GM19372 (cell line): ENCODE measurements at regions not wholly inside any gene's neighbourhood (a gene's known extent, or its start where the extent isn't known, plus 50 kb on each side); places are given as distances from the start of the nearest gene placed in this dataset.

Experiments
- ATAC-seq: cut with Tn5 transposase; IDR thresholded peaks from one replicate; pipeline ENCODE4 v1.9.1; 2021; ENCODE audit warnings: mild to moderate bottlenecking, low read depth, moderate library complexity; ENCODE audit not compliant: unreplicated experiment

GRCh38 chr2:12073217-12073852, 326.9 kb downstream of the LPIN1 start:
- ATAC-seq: no peak

DNA sequence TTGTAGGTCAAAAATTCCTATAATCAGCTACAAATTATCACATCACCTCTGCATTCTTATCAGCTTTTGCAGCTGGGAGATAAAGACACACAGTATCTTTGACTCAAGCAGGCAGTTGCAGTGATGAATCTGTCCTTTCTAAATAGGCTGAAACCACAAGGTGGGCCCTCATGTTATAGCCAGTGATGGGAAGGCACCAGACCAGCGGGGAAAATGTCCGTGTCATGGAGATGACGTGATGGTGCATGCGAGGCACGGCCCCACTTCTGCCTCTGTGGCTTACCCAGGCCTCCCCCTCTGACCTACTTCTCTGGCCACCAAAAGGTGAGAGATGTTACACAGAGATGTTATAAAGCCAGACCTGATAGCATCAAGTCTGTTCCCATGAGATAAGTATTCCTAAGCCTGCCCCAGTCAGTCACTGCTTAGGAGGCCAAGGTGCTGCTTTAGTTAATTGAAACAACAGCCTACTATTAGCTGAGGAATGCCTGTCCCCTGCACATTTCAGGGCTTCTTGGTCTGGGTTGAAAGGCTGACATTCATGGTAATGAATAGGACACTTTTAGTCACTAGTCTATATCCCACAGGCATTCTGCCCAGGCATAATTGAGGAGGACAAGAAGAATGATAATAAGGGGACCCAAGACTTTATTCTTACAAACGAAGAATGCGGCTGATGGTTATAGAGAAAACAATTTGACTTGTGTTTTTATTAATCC, 327.9 kb downstream of the LPIN1 start:
- ATAC-seq: no peak

DNA sequence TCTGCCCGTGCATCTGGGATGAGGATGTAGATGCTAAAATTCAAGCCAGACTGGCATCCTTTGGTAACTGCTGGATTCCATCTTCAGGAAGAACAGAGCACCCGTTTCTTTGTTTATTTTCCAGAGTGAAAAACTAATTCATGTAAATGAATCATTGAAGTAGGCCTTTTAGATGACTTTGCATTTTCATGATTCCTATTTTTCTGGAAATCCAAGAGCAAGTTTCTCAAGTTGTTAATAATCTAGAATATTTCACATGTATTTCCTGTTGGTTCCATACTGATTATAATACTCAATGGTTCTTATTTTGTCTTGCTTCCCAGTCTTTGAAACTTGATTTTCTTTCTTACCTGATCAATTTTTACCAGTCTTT, 328.4 kb downstream of the LPIN1 start:
- ATAC-seq: no peak

DNA sequence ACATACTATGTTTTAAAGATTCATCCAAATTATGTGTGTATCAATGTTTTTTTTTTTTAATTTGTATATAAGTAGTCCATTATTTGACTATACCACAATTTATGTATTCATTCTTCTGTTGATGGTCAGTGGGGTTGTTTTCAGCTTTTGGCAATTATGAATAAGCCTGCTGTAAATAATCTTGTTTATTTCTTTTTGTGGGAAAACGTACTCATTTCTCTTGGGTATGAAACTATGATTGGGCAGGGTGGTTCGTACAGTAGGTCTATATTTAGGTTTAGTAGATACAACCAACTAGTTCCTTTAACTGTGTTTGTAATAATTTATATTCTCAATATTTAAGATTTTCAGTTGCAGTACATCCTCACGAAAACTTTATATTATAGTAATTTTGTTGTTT, 329.2 kb downstream of the LPIN1 start:
- no peak for ATAC-seq

- no peak for ATAC-seq
These were observed 330.4 kb downstream of the LPIN1 start for GRCh38 chr2:12076810-12077209.

DNA sequence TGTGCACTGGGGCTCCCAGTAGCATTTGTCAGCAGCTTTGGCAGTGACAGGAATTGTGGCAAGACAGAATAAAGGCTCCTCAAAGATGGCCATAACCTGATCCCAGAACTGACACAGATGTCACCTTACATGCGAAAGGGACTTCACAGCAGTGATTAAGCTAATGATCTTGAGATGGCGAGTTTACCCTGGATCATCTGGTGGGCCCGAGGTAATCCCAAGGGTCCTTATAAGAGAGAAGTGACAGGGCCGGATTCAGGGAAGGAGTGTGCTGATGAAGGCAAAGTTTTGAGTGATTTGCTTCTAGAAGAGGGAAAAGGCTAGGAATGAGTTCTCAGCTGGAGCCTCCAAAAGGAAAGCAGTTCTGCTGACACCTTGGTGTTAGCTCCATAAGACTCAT, 333.9 kb downstream of the LPIN1 start:
- no peak for ATAC-seq

DNA sequence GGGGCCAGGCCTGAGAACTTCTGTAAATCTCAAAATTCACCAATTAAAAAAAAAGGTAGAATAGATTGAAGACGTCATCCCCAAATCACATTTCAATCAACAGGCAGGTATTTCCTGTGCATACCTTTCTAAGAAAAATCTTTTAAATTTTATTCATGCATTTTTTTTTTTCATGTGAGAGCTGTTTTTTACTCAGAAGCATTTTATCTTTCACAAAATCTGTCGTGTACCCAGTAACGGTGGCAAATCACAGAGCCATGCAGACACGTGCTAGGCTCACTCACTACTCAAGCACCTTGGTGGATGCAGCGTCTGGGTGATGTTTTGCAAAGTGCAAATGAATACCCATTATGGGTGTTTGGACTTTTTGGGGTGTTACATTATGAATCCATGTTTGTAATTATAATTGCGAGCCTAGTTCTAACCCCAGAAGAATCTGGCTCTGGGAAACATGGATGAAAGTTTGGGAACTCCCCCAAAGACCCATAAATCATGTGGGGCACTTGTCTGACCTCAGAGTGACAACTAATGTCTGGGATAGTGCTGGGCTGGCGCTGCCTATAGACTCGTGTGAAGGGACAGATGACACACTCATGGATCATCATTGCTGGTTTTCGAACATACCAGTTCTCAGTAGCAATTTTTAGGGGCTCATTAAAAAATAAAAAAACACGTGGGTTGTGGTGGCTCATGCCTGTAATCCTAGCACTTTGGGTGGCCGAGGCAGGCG, 335.2 kb downstream of the LPIN1 start:
- no peak for ATAC-seq

GRCh38 chr2:12083081-12083581, 336.7 kb downstream of the LPIN1 start:
- no peak for ATAC-seq

GRCh38 chr2:12083713-12084419, 337.4 kb downstream of the LPIN1 start:
- no peak for ATAC-seq

DNA sequence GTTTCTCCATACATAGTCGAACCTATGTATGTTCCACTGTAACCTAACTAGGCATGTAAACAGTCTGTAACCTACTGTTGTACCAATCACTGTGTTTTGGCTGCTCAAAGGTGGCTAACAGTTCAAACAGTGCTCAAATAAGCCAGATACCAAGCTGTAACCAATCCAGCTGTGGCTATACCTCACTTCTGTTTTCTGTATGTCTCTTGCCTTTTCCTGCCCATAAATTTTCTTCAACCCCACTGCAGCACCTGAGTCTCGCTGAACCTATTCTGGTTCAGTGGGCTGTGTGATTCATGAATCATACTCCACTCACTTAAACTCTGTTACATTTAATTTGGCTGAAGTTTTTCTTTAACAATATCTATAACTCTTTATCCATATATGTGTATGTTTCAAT, 340.7 kb downstream of the LPIN1 start:
- no peak for ATAC-seq

DNA sequence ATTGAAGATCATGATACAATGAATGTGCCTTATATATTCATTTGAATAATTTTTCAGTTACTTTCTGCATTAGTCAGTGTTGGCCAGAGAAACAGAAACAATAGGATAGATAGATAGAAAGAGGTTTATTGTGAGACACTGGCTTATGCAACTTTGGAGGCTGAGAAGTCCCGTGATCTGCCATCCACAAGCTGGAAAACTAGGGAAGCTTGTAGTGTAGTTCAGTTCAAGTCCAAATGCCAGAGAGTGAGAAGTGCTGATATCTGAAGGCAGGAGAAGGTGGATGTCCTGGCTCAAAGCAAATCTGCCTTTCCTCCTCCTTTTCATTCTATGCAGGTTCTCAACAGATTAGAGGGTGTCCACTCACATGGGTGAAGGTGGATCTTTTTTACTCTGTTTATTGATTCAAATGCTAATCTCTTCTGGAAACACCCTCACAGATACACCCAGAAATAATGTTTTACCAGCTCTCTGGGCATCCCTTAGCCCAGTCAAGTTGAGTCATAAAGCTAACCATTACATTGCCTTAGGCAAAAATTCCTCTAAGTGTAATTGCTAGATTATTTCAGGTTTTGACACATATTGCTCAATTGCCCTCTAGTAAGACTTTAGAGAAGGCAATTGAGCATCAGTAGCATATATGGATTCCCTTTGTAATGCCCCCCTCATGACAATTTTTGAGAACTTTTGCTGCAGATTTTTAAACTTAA, 341.4 kb downstream of the LPIN1 start:
- no peak for ATAC-seq

DNA sequence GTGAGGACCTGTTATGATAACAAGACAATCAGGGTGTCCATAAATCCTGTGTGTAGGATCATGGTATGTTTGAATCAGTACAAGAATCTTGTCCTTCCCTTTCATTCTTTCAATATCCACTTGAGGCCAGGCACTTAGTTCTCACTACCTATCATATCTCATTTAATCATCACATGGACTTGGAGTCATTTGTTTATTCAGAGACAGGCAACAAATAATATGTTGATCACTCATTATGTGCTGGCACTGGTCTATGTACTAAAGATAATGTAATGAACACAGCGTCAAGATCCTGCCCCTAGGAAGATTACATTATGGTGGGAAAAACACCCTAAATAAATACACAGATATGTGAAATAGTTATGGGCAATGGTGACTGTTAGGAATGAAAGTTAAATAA, 342.6 kb downstream of the LPIN1 start:
- ATAC-seq: no peak

GRCh38 chr2:12089496-12089895, 343.1 kb downstream of the LPIN1 start:
- no peak for ATAC-seq

GRCh38 chr2:12090072-12090471, 343.6 kb downstream of the LPIN1 start:
- no peak for ATAC-seq

DNA sequence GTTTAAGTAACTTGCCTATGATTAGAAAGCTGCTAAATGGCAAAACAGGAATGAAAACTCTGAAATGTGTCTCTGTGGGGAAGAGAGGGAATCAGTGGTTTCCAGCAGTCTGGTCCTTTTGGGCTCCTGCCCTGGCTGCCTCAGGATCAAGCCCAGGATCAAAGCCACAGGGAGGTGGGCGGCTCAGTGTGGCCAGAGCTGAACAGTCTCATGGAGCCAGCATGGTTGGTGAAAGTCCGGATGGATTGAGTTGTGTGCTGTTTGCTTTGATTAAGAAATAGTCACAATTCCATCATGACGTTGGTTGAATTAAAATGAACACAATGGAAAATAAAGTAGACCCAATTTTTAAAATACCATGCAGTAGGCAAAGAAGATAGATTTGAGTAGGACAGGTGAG, 344.2 kb downstream of the LPIN1 start:
- ATAC-seq: no peak

GRCh38 chr2:12091201-12091806, 344.9 kb downstream of the LPIN1 start:
- no peak for ATAC-seq

DNA sequence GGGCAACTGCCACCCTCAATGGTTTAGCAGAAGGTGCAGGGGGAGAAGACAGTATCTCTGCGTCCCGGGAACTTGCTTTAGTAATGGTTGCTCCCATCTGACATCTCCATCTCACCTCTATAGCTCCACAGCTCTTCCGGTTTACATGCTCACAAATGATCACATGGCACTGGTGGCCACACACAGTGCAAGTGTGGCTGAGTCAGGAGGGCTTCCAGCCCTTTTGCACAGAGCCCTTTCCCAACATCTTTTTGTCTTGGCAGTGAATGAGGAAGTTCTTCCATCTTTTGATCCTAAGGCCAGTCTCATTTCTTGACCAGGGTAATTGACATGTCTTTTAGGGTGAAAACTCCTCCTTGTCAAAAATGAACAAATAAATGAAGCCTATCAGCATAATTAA, 347.7 kb downstream of the LPIN1 start:
- no peak for ATAC-seq

DNA sequence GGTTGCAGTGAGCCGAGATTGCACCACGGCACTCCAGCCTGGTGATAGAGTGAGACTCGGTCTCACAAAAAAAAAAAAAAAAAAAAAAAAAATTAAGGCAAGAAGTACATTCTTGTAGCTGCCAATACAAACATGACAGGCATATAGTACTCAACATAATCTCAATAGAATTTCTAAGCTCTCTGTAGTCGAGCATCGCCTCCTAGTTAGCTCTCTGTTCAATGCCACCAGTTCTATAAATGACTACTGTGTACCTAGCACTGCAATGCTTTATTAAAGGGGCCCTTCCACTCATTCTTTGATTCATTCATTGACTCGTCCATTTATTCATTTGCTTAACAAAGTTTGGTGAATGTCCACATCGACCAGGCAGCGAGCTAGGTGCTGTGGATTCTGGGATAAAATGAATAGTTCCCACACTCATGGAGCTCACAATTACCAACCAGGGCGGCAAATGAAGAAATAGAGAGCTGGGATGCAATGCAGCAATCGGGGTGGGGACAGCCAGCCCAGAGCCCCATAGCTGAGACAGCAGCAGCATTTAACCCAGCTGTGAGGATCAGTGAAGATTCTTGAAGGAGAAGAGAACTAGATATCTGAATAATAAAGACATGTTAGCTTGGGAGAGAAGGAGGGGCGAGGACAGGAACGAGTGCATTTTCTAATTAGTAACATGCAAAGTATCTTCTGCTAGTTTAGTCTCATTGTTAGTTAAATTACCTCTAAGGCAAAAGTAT, 349.8 kb downstream of the LPIN1 start:
- no peak for ATAC-seq

- no peak for ATAC-seq
These were observed 350.5 kb downstream of the LPIN1 start for GRCh38 chr2:12096788-12097449.
